HG03565 (cell line): ENCODE measurements at regions not wholly inside any gene's neighbourhood (a gene's known extent, or its start where the extent isn't known, plus 50 kb on each side); places are given as distances from the start of the nearest gene placed in this dataset.
"Not testable (repeated sequence)": the region's sequence is repeated elsewhere in the genome, so short reads cannot be mapped to it uniquely, and the experiment has no call there.

Experiments
- ATAC-seq: cut with Tn5 transposase; IDR thresholded peaks from one replicate; pipeline ENCODE4 v1.9.1; 2021; ENCODE audit warnings: mild to moderate bottlenecking, moderate library complexity; ENCODE audit not compliant: unreplicated experiment

- no peak for ATAC-seq
Observed at GRCh38 chr18:1037776-1038175, 133.1 kb downstream of the ADCYAP1 start.

GRCh38 chr18:1039421-1039820, 134.8 kb downstream of the ADCYAP1 start:
- ATAC-seq: no peak

GRCh38 chr18:1043039-1043438, 138.4 kb downstream of the ADCYAP1 start:
- ATAC-seq: not testable (repeated sequence)

GRCh38 chr18:1045658-1046057, 141.0 kb downstream of the ADCYAP1 start:
- no peak for ATAC-seq

GRCh38 chr18:1047406-1047805, 142.7 kb downstream of the ADCYAP1 start:
- ATAC-seq: no peak

- ATAC-seq: no peak
Observed at GRCh38 chr18:1048032-1048431, 143.4 kb downstream of the ADCYAP1 start.

GRCh38 chr18:1049173-1049572, 144.5 kb downstream of the ADCYAP1 start:
- ATAC-seq: no peak

- no peak for ATAC-seq
Observed at GRCh38 chr18:1050012-1050657, 145.5 kb downstream of the ADCYAP1 start.

GRCh38 chr18:1052301-1052700, 147.6 kb downstream of the ADCYAP1 start:
- ATAC-seq: no peak

GRCh38 chr18:1053331-1054315, 149.0 kb downstream of the ADCYAP1 start:
- no peak for ATAC-seq

- ATAC-seq: no peak
Observed at GRCh38 chr18:1056404-1056803, 151.7 kb downstream of the ADCYAP1 start.

GRCh38 chr18:1057367-1057766, 152.7 kb downstream of the ADCYAP1 start:
- no peak for ATAC-seq

GRCh38 chr18:1062588-1062987, 157.9 kb downstream of the ADCYAP1 start:
- ATAC-seq: no peak

- no peak for ATAC-seq
Observed at GRCh38 chr18:1075322-1075721, 170.7 kb downstream of the ADCYAP1 start.

- no peak for ATAC-seq
Observed at GRCh38 chr18:1075876-1076275, 171.2 kb downstream of the ADCYAP1 start.

- ATAC-seq: no peak
Observed at GRCh38 chr18:1078301-1078700, 173.6 kb downstream of the ADCYAP1 start.

GRCh38 chr18:1083675-1084074, 179.0 kb downstream of the ADCYAP1 start:
- not testable (repeated sequence) for ATAC-seq

GRCh38 chr18:1090758-1091157, 186.1 kb downstream of the ADCYAP1 start:
- ATAC-seq: no peak

- no peak for ATAC-seq
Observed at GRCh38 chr18:1092228-1092627, 187.6 kb downstream of the ADCYAP1 start.

- no peak for ATAC-seq
Observed at GRCh38 chr18:1094409-1094808, 189.7 kb downstream of the ADCYAP1 start.

- not testable (repeated sequence) for ATAC-seq
Observed at GRCh38 chr18:1097991-1098735, 193.5 kb downstream of the ADCYAP1 start.
